ENCODE measurements at regions not wholly inside any gene's neighbourhood (a gene's known extent, or its start where the extent isn't known, plus 50 kb on each side); places are given as distances from the start of the nearest gene placed in this dataset.

DNA sequence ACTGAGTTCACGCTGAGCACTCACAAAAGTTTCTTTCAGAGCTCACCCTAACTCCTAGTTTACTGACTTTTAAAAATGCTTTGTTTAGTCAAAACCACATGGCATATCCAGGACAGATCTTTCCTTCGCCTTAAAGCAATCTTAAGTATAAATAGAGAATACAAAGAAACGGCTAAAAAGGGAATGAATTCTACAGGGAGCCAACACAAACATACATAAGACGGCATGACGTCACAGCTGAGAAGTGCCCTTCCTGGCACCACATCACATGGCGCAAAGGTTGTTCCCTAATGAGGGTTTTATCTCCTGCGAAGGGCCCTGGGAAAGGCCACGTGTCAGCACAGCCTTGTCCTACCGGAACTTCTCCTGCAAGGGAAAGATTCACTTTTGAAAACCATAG lies 141.3 kb downstream of the IRX1 start:
- no peak for DNase-seq

DNA sequence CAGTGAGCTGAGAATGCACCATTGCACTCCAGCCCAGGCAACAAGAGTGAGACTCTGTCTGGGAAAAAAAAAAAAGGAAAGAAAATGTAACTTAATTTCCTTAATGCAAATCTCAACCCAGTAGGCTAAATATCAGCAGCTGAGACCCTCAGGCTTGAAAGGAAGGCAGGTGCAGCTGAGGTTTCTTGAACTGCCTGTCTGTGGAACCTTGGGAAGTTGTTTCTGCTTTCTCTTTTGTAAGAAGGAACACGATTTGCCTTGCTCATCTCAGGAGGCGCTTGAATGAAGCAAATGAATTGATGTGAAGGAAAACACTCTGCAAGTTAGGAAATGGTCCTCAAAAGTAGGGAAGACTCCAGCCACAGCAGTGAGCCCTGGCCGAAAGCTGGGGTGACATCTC lies 143.3 kb downstream of the IRX1 start:
- DNase-seq, result no peak

DNA sequence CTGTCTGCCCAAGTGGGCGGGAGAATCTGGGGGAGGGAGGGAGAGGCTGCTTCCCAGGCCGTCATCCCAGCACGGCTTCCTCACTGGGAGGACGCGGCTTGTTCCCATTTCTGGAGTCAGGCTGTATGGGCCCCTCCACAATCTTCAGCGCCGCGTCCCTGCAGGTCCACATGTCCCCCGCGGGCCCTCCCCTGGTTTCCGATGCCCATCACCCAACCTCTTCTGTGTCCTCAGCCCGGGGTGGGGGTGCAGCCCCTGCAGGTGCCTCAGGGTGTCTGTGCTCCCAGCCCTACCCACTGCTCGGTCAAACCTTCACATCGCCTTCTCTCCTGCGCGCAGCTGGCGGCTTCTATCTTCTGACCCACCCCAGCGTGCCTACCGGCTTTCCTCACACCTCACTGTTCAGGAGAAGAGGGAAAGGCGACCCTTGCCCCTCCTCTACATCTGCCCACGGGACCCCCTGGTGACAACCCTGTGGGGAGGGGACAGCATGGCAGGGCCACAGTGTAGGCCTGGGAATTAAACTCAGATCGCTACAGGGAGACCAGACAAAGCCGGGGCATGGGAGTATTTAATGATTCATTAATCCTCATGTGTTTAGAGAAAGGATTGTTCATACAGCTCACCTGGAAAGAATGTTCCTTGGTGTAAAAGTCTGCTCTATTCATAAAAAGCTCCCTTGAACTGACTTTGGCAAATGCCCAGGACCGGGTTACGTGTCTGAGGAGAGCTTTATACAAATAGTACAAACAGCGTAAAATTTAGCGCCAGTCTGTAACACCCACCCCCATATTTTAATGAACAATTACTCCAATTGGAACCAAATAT lies 145.1 kb downstream of the IRX1 start:
- no peak for DNase-seq

DNA sequence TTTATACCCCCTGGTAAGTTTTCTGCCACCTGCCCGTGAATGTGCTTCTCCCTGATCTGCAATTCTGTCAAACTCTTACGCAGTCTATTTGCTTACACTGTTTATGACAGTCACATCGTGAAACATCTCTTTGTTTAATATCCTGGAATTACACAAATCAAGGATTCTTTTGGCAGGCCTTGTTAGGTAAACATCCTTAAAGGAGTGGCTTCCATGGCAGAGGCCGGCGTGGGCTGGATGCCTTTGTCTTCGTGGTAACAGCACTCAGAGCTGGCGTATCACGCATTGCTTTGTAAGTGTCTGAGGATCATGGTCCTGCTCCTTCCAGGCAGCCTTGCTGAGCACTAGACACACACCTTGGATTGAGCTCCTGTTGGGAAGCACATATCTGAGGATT lies 145.7 kb downstream of the IRX1 start:
- DNase-seq, result no peak

DNA sequence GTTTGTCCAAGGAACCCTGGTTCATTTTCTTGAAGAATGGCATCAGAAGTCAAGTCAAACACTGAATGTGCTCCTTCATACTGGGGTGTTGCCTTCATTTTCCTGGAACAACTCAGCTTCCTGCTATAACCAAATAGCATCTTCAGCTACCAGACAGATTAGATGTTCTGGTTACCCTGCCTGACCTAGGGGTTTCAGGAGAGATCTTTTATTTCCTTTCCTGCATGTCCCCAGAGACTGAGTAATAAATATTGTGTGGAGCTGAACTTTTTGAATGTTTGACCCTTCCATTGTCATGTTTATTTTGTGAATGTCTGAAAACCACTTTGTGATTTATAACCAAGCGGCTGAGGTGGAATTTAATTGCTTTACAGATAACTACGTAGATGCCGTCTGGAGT lies 147.1 kb downstream of the IRX1 start:
- no peak for DNase-seq

DNA sequence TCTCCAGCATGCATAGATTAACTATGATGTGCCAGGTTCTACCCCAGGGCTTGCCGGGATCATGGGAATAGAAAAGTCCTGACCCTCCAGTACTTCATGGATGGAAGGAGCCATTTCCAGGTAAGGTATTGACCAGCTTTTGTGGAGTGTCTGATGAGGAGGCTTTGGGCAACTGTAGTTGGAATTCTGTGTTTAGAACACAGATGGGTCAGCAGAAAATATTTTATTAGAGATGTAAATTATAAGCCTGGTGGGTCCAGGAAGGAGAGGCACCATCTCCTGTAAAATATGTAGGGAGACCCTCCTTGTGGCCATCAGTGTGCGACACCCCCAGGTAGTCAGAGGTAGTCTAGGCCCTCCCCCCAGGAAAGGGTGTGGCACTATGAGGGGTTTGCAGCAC lies 156.2 kb downstream of the IRX1 start:
- no peak for DNase-seq

DNA sequence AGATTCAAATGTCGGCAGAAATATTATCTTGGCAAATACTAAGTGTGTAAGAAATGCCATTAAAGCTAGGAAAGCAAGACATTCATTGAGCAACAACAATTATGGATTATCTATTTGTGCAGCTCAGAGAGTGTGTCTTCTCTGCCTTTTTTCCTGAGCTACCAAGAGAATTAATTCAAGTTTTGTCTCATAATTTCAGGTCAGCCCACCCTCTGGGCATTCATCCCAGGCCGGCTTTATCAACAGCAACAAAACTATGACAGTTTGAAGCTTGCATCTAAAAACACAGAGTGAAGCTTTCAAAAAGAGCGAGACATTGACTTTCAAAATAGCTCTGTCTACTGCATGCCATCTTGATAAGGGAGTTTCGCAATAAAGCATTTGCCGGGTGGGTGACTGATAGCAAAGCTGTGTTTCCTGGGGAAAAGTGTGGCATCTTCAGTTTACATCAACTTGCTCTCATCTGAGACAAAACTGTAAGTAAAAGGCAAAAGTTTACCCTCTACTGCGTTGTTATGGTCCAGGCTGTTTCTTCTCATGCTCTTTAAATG lies 182.4 kb downstream of the IRX1 start:
- no peak for DNase-seq

DNA sequence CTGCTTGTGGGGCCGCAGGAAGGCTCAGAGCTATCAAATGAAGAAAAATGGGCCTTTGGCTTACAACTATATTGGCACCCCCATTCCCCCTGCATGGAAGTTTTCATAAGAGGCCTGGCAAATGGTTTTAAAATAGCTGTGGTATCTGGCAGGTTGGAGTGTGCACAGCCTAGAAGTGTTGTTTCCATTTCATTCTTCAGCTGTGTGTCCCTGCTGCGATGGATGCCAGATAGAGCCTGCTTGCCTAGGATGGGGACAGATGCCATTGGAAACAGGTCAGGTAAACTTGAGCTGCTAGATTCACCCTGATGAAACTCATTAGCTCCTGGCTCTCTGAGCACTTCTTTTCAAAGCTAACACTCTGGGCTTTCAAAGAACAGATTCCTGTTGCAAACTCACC lies 183.3 kb downstream of the IRX1 start:
- no peak for DNase-seq

DNA sequence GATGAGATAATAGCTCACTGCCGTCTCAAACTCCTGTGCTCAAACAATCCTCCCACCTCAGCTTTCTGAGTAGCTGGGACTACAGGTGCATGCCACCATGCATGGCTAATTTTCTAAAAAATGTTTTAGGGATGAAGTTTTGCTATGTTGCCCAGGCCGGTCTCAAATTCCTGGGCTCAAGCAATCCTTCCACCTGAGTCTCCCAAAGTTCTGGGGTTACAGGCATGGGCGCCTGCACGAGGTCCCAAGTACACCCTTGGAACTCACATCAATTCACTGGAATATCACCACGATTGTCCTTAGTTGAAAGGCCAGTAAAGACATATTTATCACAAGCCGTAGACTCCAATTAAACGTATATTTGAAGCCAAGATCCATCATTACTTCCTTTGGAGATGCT lies 184.6 kb downstream of the IRX1 start:
- no peak for DNase-seq

DNA sequence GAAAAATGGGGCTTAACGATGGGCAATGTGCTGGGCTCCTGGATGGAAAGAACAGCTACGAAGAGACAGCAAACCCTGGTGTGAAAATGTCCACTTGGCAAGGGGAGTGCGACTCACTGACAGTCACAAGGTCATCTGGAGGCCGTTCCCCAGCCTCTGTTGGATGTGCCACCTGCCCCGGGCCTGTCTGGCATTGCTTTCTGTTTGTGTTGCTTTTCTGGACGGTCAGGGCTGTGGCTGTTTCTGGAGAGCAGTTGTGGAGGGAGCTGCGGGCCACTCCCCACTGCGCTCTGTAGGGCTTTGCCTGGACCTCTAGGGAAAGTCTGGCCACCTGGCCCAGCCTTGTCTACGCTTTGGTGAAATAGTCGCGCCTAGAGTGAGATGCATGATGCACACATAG lies 185.3 kb downstream of the IRX1 start:
- DNase-seq, result no peak

DNA sequence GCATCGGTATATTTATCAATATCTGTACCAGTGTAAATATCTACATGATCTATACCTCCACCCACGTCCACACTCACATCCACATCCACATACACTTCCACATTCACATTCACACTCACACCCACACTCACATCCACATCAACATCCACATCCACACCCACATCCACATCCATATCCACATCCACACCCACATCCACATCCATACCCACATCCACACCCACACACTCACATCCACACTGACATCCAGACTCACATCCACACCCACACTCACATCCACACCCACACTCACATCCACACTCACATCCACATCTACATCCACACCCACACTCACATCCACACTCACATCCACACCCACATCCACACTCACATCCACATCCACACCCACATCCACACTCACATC lies 189.2 kb downstream of the IRX1 start:
- DNase-seq, result no peak

DNA sequence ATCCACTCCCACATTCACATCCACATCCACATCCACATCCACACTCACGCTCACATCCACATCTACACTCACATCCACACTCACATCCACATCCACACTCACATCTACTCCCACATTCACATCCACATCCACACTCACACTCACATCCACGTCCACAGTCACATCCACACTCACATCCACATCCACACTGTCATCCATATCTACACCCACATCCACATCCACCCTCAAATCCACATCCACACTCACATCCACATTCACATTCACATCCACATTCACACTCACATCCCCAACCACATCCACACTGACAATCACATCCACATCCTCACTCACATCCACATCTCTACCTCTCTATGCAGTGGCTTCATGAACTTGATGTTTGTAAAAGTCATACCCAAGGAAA lies 190.5 kb downstream of the IRX1 start:
- DNase-seq, result no peak

DNA sequence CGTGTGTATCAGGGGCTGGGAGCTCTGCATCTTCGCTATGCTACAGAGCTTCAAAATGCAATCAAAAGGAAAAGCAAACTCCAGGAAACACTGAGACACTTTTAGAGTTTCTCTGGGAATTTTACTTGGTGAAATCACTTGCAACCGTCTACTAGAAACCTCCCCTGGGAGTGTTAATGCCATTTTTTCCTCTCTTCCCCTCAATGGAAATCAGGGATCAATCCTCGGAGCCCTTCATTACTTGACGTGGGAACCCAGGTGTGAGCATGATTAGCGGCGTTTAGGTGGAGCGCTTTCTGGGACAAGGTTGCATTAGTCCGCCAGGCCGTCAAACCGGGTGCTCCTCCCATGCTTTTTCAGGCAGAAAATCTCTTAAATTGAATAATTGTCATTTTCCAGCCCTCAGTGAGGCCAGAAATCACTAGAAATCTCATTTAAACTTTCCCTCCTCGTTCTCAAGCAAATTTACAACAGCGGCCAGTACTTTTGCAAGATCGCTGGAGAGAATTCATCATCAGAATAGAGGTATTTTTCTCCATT lies 191.3 kb downstream of the IRX1 start:
- DNase-seq, result no peak

DNA sequence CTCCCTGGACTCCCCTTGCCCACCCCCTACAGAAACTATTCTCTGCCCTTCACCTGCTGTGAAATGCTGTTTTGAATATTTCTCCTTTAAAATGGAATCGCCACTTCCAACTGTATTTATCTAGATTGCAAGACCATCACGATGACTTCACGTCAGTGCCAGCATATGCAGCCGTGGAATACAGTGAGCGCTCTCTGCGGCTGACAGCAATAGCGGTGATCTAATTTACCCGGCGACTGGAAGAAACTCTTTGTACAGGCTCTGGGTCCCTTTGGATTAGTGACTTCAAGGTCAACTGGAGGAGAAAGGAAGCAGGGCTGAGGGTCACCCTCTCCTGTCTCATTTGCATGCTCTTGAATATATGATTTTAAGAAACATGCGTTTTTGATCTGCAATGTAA lies 192.0 kb downstream of the IRX1 start:
- DNase-seq, result no peak

DNA sequence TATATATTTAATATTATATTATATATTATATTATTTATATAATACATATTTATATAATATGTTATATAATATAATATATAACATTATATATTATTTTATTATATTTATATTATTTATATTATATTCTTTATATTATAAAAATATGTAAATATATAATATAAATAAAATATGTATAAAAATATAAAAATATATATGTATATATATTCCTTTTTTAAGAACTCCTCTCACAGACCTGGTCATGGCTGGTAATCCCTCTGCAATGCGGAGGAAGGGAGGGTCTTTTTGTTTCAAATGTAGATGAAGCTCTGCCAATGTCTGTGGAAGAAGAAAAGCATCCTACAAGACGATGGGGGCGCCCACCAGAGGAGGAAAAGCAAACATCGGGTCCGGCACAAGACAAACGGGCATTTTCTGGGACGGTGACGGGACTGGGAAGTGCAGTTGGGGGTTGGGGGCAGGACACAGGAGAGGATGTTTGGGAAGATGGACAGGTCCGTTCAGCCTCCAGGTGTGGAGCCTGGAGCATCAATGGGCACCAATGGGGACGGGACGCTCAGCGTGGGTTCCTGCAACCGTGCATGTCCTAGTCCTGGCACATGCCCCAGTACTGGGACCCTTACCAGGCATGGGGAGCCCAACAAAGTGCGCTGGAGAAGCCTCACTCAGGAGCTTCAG lies 194.0 kb downstream of the IRX1 start:
- DNase-seq, result no peak

DNA sequence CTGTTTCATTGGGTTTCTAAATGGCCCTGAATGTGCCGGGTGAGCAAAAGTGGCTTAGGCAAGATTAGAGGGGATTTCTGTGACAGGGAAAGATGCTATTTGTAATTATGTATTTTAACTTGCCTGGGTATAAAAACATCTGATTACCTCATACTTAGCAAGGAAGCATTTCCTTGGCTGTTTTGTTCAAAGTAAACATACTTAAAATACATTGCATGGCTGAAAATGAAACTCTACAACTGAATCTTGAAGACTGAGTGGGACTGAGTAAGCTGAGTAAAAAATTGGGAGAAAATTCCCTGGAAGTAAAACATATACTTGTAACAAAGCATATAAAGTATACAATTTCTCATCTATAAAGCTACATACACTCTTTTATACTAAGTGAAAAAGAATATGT lies 197.5 kb downstream of the IRX1 start:
- DNase-seq, result no peak

DNA sequence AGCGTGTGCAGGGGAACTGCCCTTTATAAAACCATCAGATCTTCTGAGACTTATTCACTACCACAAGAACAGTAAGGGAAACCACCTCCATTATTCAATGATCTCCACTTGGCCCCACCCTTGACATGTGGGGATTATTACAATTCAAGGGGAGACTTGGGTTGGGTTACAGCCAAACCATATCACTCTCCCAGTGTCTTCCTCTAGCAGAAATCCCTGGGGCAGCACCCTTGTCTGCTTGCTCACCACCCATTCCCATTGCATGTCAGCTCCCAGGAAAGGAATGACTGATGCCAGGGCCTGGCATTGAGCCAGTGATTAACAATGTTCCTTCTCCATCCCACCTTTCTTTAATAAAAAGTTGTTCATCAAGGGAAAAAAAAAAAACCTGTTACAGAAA lies 199.0 kb downstream of the IRX1 start:
- no peak for DNase-seq

DNA sequence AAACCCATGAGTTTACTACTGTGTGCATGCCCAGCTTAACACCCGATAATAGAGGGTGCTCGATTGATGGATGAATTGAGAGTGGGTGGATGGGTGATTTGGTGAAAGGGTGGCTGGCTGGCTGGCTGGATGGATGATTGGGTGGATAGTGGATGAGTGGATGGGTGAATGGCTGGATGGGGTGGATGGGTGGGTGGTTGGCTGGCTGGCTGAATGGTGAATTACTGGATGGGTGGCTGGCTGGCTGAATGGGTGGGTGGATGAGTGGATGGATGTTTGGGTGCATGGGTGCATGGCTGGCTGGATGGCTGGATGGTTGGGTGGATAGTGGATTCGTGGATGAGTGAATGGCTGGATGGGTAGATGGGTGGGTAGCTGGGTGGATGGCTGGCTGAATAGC lies 201.1 kb downstream of the IRX1 start:
- DNase-seq, result no peak

DNA sequence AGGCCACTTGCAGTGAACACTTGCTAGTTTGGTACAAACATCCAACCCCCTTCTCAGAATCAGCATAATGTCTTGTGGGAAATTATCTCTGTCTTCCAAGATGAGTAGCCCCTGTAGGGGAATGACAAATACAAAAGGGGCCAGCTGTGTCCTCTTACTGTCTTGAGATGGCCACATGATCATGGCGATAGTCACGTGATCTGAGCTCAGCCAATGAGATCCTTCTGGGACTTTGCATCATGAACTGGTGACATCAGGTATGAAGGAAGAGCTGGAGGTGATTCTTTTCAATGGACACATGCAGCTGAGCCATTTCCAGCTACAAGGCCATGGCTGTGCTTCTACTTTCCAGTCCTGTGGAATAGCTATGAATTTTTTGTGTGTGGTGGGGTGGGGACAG lies 206.3 kb downstream of the IRX1 start:
- DNase-seq, result no peak

DNA sequence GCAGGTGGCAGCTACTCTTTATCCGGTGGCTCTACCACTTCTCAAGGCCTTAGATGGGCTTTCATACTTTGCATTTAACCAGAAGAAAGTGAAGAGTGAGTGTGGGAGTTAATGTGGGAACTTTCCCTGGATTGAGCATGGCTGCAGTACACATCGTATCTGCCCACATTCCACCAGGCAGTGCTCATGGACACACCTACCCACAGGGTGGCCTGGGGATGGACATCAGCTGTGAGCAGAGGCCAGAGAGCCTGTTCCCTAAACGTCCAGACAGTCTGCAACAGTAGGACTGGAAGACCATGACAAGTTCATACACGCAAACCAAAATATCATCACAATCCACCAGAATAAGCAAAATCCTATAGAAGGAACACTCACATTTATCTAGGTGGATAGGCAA lies 213.8 kb downstream of the IRX1 start:
- DNase-seq, result no peak

DNA sequence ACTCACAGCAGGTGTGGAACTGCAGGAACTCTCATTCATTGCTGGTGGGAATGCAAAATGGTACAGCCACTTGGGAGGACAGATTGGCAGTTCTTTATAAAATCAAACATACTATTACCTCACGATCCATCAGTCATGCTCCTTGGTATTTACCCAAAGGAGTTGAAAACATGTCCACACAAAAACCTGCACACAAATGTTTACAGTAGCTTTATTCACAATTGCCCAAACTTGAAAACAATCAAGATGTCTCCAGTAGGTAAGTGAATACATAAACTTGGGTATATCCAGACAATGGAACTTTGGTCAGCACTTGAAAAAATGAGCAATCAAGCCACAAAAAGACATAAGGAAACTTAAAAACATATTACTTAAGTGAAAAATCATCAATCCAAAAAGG lies 215.5 kb downstream of the IRX1 start:
- no peak for DNase-seq

DNA sequence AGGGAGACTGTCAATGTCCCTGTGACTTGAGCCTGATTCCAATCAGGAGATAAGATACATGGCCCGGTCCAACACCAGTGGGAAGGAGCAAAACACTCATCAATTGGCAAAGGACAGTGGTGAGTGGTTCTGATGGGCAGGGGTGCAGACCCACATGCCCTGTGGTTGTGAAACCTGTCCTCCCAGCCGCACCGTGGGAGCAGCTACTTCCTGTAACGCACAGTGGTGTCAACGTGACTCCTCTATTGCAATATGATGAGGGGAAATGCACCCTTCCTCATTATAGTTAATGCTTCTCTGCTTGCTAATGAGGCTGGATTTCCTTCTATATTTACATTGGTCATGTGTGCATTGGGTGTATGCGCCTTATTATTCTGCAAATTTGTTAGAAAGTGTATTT lies 223.0 kb downstream of the IRX1 start:
- no peak for DNase-seq

DNA sequence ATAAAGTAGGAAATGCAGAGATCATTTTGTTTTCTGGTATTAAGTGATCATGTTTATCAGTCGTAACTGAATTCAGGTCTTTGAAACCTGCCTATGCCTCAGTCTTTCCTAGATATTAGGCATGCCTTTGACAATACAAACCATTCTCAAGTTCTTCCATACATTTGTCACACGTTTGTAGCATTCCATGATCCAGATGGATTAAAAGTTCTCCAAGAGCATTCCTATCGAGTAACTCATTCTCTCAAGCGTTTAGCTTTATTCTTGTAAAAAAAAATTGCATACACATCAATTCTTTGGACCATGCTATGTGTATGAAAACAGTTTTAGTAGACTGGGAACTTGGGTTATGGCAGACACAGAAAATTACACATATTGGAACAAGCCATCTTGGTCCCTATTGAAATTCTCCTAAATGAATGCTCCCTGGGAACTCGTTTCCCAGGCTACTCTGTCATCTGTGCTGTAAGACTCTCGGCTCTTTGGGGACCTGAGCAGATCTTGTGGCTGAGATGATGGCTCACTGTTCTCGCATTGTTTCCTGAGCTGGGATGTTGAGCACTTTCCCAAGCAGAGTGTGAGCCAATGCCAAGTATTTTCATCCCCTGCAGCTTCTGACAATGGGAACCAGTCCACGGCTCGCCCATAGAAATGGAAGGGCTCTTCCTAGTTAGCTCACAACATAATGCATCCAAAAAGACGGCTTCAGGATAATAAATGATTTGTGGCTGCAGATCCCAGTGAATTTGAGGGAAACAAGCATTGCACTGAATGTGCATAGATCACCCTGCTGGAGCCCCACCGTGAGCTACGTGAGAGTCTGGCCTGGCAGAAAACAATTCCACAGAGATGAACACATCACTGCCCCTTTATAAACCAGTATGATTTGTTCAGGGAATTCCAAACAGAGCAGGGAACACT lies 230.2 kb downstream of the IRX1 start:
- DNase-seq, result no peak

Measured in activated naive CD4-positive, alpha-beta T cell treated with Interleukin-2 at 50 U/mL for 16 hours (primary cell).